ENCODE measurements at regions not wholly inside any gene's neighbourhood (a gene's known extent, or its start where the extent isn't known, plus 50 kb on each side); places are given as distances from the start of the nearest gene placed in this dataset.

GRCh38 chr14:53879747-53880146 lies 76.9 kb downstream of the BMP4 start:
- H3K9me3 ChIP-seq (ENCODE audit: control insufficient read depth, low read depth, low read length), result no peaks in the 10 kb centered on the region
- H3K4me1 ChIP-seq (ENCODE audit: control insufficient read depth, extremely low read depth, insufficient read depth, low read length), result no peaks in the 10 kb centered on the region
- H3K79me2 ChIP-seq (ENCODE audit: control insufficient read depth, insufficient read depth, low read length), result no peaks in the 10 kb centered on the region
- FAIRE-seq (no peak), DNase-seq (ENCODE audit: low read depth, low spot score) (no peak)
- H3K9ac ChIP-seq (ENCODE audit: control insufficient read depth, extremely low read depth, insufficient read depth, low read length), result no peak overlapping the region
- H3K27ac ChIP-seq (ENCODE audit: control insufficient read depth, insufficient read depth, low read length), result no peak overlapping the region
- TF ChIP-seq CTCF (optimal IDR thresholded peaks at IDR 0.05 in 1 of 3, IDR thresholded peaks at IDR 0.05 in 1 of 3, conservative IDR thresholded peaks at IDR 0.05 in 1 of 3; ENCODE audit: extremely low read depth in 1 of 3, insufficient read depth in 2 of 3, low read length in 3 of 3) (no peak), EZH2 (IDR thresholded peaks at IDR 0.05; ENCODE audit: low read length) (no peak)
- H4K20me1 ChIP-seq (ENCODE audit: control insufficient read depth, extremely low read depth, insufficient read depth, low read length), result no peaks in the 10 kb centered on the region
- no peak overlapping the region for H3K4me3 ChIP-seq (ENCODE audit: control insufficient read depth in 2 of 3, extremely low read depth in 1 of 3, insufficient read depth in 2 of 3, low read depth in 1 of 3, low read length in 3 of 3)
- no peaks in the 10 kb centered on the region for H3K36me3 ChIP-seq (ENCODE audit: control insufficient read depth in 2 of 2, extremely low read depth in 1 of 2, insufficient read depth in 2 of 2, low read length in 2 of 2)
- H3K4me2 ChIP-seq (ENCODE audit: control insufficient read depth, extremely low read depth, insufficient read depth, low read depth, low read length), result no peak overlapping the region
- H3K27me3 ChIP-seq (ENCODE audit: control insufficient read depth, extremely low read depth, insufficient read depth, low read length), result no peaks in the 10 kb centered on the region
- no peaks in the 10 kb centered on the region for H3K9me1 ChIP-seq (ENCODE audit: control insufficient read depth, extremely low read depth, insufficient read depth, low read length)
- H2AFZ ChIP-seq (ENCODE audit: control insufficient read depth, low read length), result no peak overlapping the region
- dilution Hi-C loops (cut with MboI; ENCODE audit: extremely low pct_ligation_motif_present, low sequenced_read_pairs), result no loop called here

GRCh38 chr14:53879022-53879686 lies 77.5 kb downstream of the BMP4 start:
- FAIRE-seq, result no peak
- H2AFZ ChIP-seq (ENCODE audit: control insufficient read depth, low read length), result no peak overlapping the region
- no peaks in the 10 kb centered on the region for H3K9me3 ChIP-seq (ENCODE audit: control insufficient read depth, low read depth, low read length)
- dilution Hi-C loops (cut with MboI; ENCODE audit: extremely low pct_ligation_motif_present, low sequenced_read_pairs), result no loop called here
- no peaks in the 10 kb centered on the region for H3K79me2 ChIP-seq (ENCODE audit: control insufficient read depth, insufficient read depth, low read length)
- no peaks in the 10 kb centered on the region for H3K36me3 ChIP-seq (ENCODE audit: control insufficient read depth in 2 of 2, extremely low read depth in 1 of 2, insufficient read depth in 2 of 2, low read length in 2 of 2)
- no peak overlapping the region for H3K4me2 ChIP-seq (ENCODE audit: control insufficient read depth, extremely low read depth, insufficient read depth, low read depth, low read length)
- H4K20me1 ChIP-seq (ENCODE audit: control insufficient read depth, extremely low read depth, insufficient read depth, low read length), result no peaks in the 10 kb centered on the region
- no peaks in the 10 kb centered on the region for H3K9me1 ChIP-seq (ENCODE audit: control insufficient read depth, extremely low read depth, insufficient read depth, low read length)
- H3K27ac ChIP-seq (ENCODE audit: control insufficient read depth, insufficient read depth, low read length), result no peak overlapping the region
- no peak for TF ChIP-seq CTCF (optimal IDR thresholded peaks at IDR 0.05 in 1 of 3, IDR thresholded peaks at IDR 0.05 in 1 of 3, conservative IDR thresholded peaks at IDR 0.05 in 1 of 3; ENCODE audit: extremely low read depth in 1 of 3, insufficient read depth in 2 of 3, low read length in 3 of 3)
- no peak for TF ChIP-seq EZH2 (IDR thresholded peaks at IDR 0.05; ENCODE audit: low read length)
- no peaks in the 10 kb centered on the region for H3K27me3 ChIP-seq (ENCODE audit: control insufficient read depth, extremely low read depth, insufficient read depth, low read length)
- H3K4me1 ChIP-seq (ENCODE audit: control insufficient read depth, extremely low read depth, insufficient read depth, low read length), result no peaks in the 10 kb centered on the region
- DNase-seq (ENCODE audit: low read depth, low spot score), result no peak
- no peak overlapping the region for H3K4me3 ChIP-seq (ENCODE audit: control insufficient read depth in 2 of 3, extremely low read depth in 1 of 3, insufficient read depth in 2 of 3, low read depth in 1 of 3, low read length in 3 of 3)
- H3K9ac ChIP-seq (ENCODE audit: control insufficient read depth, extremely low read depth, insufficient read depth, low read length), result no peak overlapping the region

All from keratinocyte (primary cell).